ENCODE measurements at regions not wholly inside any gene's neighbourhood (a gene's known extent, or its start where the extent isn't known, plus 50 kb on each side); places are given as distances from the start of the nearest gene placed in this dataset.
"Not testable (repeated sequence)": the region's sequence is repeated elsewhere in the genome, so short reads cannot be mapped to it uniquely, and the experiment has no call there.

- TF ChIP-seq CTCF (conservative IDR thresholded peaks at IDR 0.05; ENCODE audit: low read depth in 2 of 2); EZH2 (IDR thresholded peaks at IDR 0.05; ENCODE audit: low read depth, unreplicated experiment); POLR2AphosphoS5 (IDR thresholded peaks at IDR 0.05; ENCODE audit: low read depth); EZH2phosphoT487 (IDR thresholded peaks at IDR 0.05; ENCODE audit: unreplicated experiment); CREB1 (CRISPR knock-in tag; IDR thresholded peaks at IDR 0.05; ENCODE audit: low read depth); REST (IDR thresholded peaks at IDR 0.05; ENCODE audit: unreplicated experiment); STAT1 (IDR thresholded peaks at IDR 0.05; ENCODE audit: unreplicated experiment); JUNB (IDR thresholded peaks at IDR 0.05; ENCODE audit: unreplicated experiment); ETS1 (IDR thresholded peaks at IDR 0.05): not testable (repeated sequence)
Measured at GRCh38 chr1:146396242-146396641, 167.4 kb upstream of the NOTCH2NLA start.
